CD4-positive, CD25-positive, alpha-beta regulatory T cell (primary cell): ENCODE measurements at regions not wholly inside any gene's neighbourhood (a gene's known extent, or its start where the extent isn't known, plus 50 kb on each side); places are given as distances from the start of the nearest gene placed in this dataset.
"Not testable (repeated sequence)": the region's sequence is repeated elsewhere in the genome, so short reads cannot be mapped to it uniquely, and the experiment has no call there.

Experiments
- ATAC-seq, 2 donors: fragments of 150-1000 bp; cut with Tn5 transposase; one replicate each; pipeline ENCODE4 v1.10.0; 2021; ENCODE audit warnings: low read depth in 2 of 2, moderate number of reproducible peaks in 2 of 2, moderate library complexity in 1 of 2
- DNase-seq, 3 donors: peaks; one replicate each; pipeline versions ENCODE4 v3.0.0 to v3.0.0-alpha.2; 2012 to 2022; ENCODE audit warnings: mixed read lengths in 1 of 3
- H3K27ac ChIP-seq: one replicate; pipeline ENCODE4 v1.7.0; 2013; ENCODE audit warnings: mild to moderate bottlenecking, low read length; ENCODE audit not compliant: insufficient read depth, poor library complexity, severe bottlenecking
- H3K27me3 ChIP-seq: one replicate; pipeline ENCODE4 v1.7.0; 2013; ENCODE audit warnings: low read length; ENCODE audit not compliant: control insufficient read depth, insufficient read depth
- H3K36me3 ChIP-seq: one replicate; pipeline ENCODE4 v1.7.0; 2013; ENCODE audit warnings: mild to moderate bottlenecking, low read length, moderate library complexity; ENCODE audit not compliant: control insufficient read depth, insufficient read depth
- H3K4me1 ChIP-seq: 2 replicates; pipeline ENCODE4 v1.7.0; 2013; ENCODE audit warnings: mild to moderate bottlenecking, low read length; ENCODE audit not compliant: insufficient read depth, control insufficient read depth, poor library complexity, severe bottlenecking
- H3K4me3 ChIP-seq: one replicate; pipeline ENCODE4 v1.7.0; 2013; ENCODE audit warnings: low read depth, mild to moderate bottlenecking, low read length, moderate library complexity
- H3K9me3 ChIP-seq, 2 experiments: 1 replicate in 1 of 2; 2 replicates in 1 of 2; pipeline ENCODE4 v1.7.0; 2013; ENCODE audit warnings: low read length in 2 of 2, mild to moderate bottlenecking in 1 of 2, moderate library complexity in 1 of 2; ENCODE audit not compliant: control insufficient read depth in 2 of 2
- H3K27ac Mint-ChIP-seq, 3 donors: one replicate each; pipeline ENCODE4 v1.8.0; 2020 to 2022; ENCODE audit warnings: mild to moderate bottlenecking in 3 of 3, mixed read lengths in 3 of 3, moderate library complexity in 2 of 3
- H3K27me3 Mint-ChIP-seq: one replicate; pipeline ENCODE4 v1.8.0; 2022; ENCODE audit warnings: mild to moderate bottlenecking, mixed read lengths
- H3K36me3 Mint-ChIP-seq: one replicate; pipeline ENCODE4 v1.8.0; 2020; ENCODE audit warnings: mixed read lengths
- H3K4me1 Mint-ChIP-seq, 4 donors: one replicate each; pipeline ENCODE4 v1.8.0; 2020 to 2022; ENCODE audit warnings: mixed read lengths in 4 of 4, mild to moderate bottlenecking in 1 of 4
- H3K4me3 Mint-ChIP-seq, 4 donors: one replicate each; pipeline ENCODE4 v1.8.0; 2020 to 2022; ENCODE audit warnings: mild to moderate bottlenecking in 4 of 4, mixed read lengths in 4 of 4, moderate library complexity in 3 of 4
- H3K9me3 Mint-ChIP-seq, 7 donors: one replicate each; pipeline ENCODE4 v1.8.0; 2020 to 2022; ENCODE audit warnings: mixed read lengths in 7 of 7, mild to moderate bottlenecking in 3 of 7, moderate library complexity in 2 of 7

DNA sequence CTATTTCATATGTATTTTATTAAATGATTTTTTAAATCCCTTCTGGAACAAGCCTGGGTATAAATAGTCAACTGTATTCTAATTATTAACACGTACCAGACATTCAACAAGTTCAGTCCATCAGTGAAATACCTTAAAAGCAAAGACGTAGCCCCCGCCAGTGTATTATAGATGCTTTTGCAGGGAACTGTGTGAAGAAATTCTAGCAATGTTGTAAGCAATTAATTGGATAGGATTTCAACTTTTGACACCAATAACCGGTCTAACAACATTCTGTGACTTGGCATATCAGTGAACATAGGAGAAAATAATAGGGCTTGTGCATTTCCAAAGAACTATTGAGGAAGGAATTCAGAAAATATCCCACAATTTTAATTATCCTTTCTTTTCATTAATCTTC is 67.2 kb upstream of the TGFBR2 start:
- no peaks in the 10 kb centered on the region for H3K9me3 ChIP-seq
- DNase-seq: no peak
- Mint-ChIP-seq H3K9me3 (peaks cover 0 to 2% (median 0%) of the 10 kb centered on the region in 7 donors), H3K36me3 (peaks cover 4% of the 10 kb centered on the region), H3K4me3 (no peak overlapping the region), H3K27ac (no peak overlapping the region), H3K4me1 (peaks cover 0 to 11% (median 6%) of the 10 kb centered on the region in 4 donors), H3K27me3 (peaks cover 6% of the 10 kb centered on the region)
- no peaks in the 10 kb centered on the region for H3K4me1 ChIP-seq
- H3K36me3 ChIP-seq: no peaks in the 10 kb centered on the region
- no peaks in the 10 kb centered on the region for H3K27me3 ChIP-seq
- H3K4me3 ChIP-seq: no peak overlapping the region
- no peak for ATAC-seq
- no peak overlapping the region for H3K27ac ChIP-seq

DNA sequence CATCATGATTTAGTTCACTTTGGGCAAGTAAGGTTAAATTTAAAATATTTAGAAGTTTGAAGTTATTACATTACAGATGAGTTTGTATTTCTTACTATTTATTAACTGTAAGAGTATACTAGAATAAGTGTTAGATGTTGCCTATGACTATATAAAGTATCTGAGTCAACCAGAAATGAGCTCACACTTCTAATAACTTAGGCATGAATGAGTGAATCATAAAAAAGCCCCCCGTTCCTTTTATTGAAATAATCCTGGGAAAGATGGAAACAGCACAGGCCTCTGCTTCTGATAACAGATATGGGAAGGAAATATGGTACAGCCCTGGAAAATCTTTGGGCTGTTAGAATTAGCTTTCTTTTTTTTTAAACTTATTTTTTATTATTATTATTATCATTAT is 66.6 kb upstream of the TGFBR2 start:
- Histone ChIP-seq H3K9me3 (no peaks in the 10 kb centered on the region), H3K27ac (no peak overlapping the region), H3K4me1 (no peaks in the 10 kb centered on the region), H3K36me3 (no peaks in the 10 kb centered on the region), H3K27me3 (no peaks in the 10 kb centered on the region), H3K4me3 (no peak overlapping the region)
- ATAC-seq: no peak
- Mint-ChIP-seq H3K4me1 (peaks cover 0 to 11% (median 6%) of the 10 kb centered on the region in 4 donors), H3K27ac (no peak overlapping the region), H3K9me3 (peaks cover 0 to 2% (median 0%) of the 10 kb centered on the region in 7 donors), H3K36me3 (peaks cover 4% of the 10 kb centered on the region), H3K4me3 (no peak overlapping the region), H3K27me3 (peaks cover 6% of the 10 kb centered on the region)
- no peak for DNase-seq

DNA sequence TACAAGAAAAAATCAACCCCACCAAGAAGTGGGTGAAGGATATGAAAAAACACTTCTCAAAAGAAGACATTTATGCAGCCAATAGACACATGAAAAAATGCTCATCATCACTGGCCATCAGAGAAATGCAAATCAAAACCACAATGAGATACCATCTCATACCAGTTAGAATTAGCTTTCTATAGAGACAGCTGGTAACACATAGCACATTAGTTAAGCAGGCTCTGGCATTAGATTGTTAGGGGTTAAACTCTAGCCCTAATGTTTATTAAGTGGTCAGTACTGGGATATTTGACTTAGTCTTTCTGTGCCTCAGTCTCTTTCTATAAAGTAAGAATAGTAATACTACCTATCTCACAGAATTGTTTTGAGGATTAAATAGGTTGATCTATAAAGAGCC is 65.2 kb upstream of the TGFBR2 start:
- not testable (repeated sequence) for H3K4me3 Mint-ChIP-seq, ATAC-seq, H3K4me1 ChIP-seq, H3K9me3 Mint-ChIP-seq, H3K4me3 ChIP-seq, H3K27ac ChIP-seq, DNase-seq, H3K27me3 ChIP-seq, H3K36me3 ChIP-seq, H3K9me3 ChIP-seq, H3K36me3 Mint-ChIP-seq, H3K27ac Mint-ChIP-seq
- H3K27me3 Mint-ChIP-seq: peaks cover 10% of the 10 kb centered on the region
- peaks cover 0 to 11% (median 6%) of the 10 kb centered on the region in 4 donors for H3K4me1 Mint-ChIP-seq

DNA sequence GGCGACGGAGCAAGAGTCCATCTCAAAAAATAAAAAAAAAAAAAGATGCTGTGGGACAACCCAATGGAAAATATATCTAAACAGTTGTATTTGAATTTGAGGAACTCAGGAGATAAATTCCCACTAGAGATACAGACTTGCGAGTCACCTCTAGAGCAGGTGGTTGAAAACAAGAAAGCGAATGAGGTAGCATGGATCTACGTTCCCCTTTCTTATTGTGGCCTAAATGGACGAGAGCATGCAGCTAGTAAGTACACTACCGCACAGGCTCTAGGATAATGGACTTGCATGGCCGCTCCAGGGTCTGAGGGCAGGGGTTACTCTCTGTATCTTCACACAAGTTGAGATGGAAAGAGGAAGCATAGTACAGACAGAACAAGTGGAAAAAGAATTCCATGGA is 63.5 kb upstream of the TGFBR2 start:
- no peak for ATAC-seq
- H3K36me3 ChIP-seq: no peaks in the 10 kb centered on the region
- no peaks in the 10 kb centered on the region for H3K9me3 ChIP-seq
- Mint-ChIP-seq H3K4me1 (peaks cover 0 to 11% (median 2%) of the 10 kb centered on the region in 4 donors), H3K9me3 (peaks cover 0 to 2% (median 0%) of the 10 kb centered on the region in 7 donors), H3K27me3 (peaks cover 10% of the 10 kb centered on the region), H3K27ac (no peak overlapping the region), H3K4me3 (no peak overlapping the region), H3K36me3 (peaks cover 4% of the 10 kb centered on the region)
- H3K4me3 ChIP-seq: no peak overlapping the region
- no peaks in the 10 kb centered on the region for H3K27me3 ChIP-seq
- H3K27ac ChIP-seq: no peak overlapping the region
- no peak for DNase-seq
- no peaks in the 10 kb centered on the region for H3K4me1 ChIP-seq

DNA sequence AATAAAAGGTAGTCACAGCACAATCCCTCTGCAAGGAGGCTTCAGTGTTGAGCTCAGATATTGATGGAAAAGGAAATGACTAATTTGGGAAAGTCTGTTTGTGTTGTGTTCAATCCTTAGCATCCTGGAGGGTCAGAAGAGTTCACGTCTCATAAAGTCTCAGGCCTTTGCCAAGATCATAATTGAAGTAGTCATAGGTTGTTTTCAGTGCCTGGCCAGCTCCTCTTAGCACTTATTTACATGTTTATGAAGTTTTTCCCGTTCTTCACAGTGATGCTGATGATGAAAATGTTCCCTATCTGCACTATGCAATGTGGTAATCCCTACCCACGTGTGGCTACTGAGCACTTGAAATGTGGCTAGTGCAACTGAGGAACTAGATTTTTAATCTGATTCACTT is 61.6 kb upstream of the TGFBR2 start:
- Mint-ChIP-seq H3K36me3 (peaks cover 4% of the 10 kb centered on the region), H3K4me3 (no peak overlapping the region), H3K27me3 (peaks cover 10% of the 10 kb centered on the region), H3K9me3 (peaks cover 0 to 2% (median 0%) of the 10 kb centered on the region in 7 donors), H3K4me1 (peaks cover 0 to 11% (median 2%) of the 10 kb centered on the region in 4 donors), H3K27ac (no peak overlapping the region)
- H3K4me1 ChIP-seq: no peaks in the 10 kb centered on the region
- DNase-seq: no peak
- no peaks in the 10 kb centered on the region for H3K9me3 ChIP-seq
- no peaks in the 10 kb centered on the region for H3K27me3 ChIP-seq
- no peak overlapping the region for H3K27ac ChIP-seq
- ATAC-seq: no peak
- no peak overlapping the region for H3K4me3 ChIP-seq
- no peaks in the 10 kb centered on the region for H3K36me3 ChIP-seq

DNA sequence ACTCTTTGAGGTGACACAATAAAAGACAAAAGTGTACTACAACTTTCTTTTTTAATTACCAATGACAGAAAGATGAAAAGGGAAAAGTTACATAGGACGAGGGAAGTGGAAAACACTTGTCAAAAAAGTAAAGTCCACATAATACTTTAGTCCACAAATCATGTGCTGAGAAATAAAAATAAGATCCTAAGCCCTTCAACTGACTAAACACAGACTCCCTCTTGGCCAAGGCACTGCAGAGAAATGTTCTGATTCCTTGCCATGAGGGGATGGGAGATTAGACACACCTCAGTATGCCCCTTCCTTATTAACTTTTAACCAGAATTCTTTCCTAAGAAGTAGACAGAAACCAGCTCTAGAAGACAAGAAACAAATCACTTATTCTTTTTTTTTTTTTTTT is 59.5 kb upstream of the TGFBR2 start:
- Histone ChIP-seq H3K4me1 (no peaks in the 10 kb centered on the region), H3K27me3 (no peaks in the 10 kb centered on the region), H3K9me3 (no peaks in the 10 kb centered on the region), H3K27ac (no peak overlapping the region), H3K36me3 (no peaks in the 10 kb centered on the region), H3K4me3 (no peak overlapping the region)
- peaks cover 0 to 4% (median 1%) of the 10 kb centered on the region in 4 donors for H3K4me1 Mint-ChIP-seq
- H3K36me3 Mint-ChIP-seq: peaks cover 4% of the 10 kb centered on the region
- H3K9me3 Mint-ChIP-seq: peaks cover 0 to 2% (median 0%) of the 10 kb centered on the region in 7 donors
- DNase-seq (no peak), ATAC-seq (no peak)
- no peak overlapping the region for H3K4me3 Mint-ChIP-seq
- no peak overlapping the region for H3K27ac Mint-ChIP-seq
- peaks cover 4% of the 10 kb centered on the region for H3K27me3 Mint-ChIP-seq

DNA sequence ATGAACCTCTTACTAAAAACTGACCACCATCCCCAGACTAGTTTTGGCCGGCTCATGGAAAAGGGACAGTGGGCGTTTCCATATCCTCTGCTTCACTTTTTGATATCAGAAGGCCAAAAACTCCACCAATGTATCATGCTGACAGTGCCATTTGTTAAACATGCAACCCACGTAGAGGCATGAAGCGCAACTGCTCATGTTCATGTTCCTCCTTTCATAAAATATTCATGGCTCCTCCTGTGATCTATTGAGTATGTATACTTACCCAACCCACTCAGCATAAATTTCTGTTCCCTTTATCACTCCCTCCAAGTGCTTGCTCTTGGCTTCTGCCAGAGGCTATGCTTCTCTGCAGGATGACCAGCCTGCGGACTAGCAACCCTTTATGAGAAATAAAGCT is 58.7 kb upstream of the TGFBR2 start:
- Mint-ChIP-seq H3K27ac (no peak overlapping the region), H3K27me3 (peaks cover 4% of the 10 kb centered on the region), H3K36me3 (peaks cover 4% of the 10 kb centered on the region), H3K9me3 (peaks cover 0 to 2% (median 0%) of the 10 kb centered on the region in 7 donors), H3K4me3 (no peak overlapping the region), H3K4me1 (peaks cover 0 to 12% (median 4%) of the 10 kb centered on the region in 4 donors)
- H3K4me1 ChIP-seq: no peaks in the 10 kb centered on the region
- ATAC-seq (no peak), DNase-seq (no peak)
- H3K4me3 ChIP-seq: no peak overlapping the region
- no peaks in the 10 kb centered on the region for H3K36me3 ChIP-seq
- no peak overlapping the region for H3K27ac ChIP-seq
- H3K27me3 ChIP-seq: no peaks in the 10 kb centered on the region
- no peaks in the 10 kb centered on the region for H3K9me3 ChIP-seq

DNA sequence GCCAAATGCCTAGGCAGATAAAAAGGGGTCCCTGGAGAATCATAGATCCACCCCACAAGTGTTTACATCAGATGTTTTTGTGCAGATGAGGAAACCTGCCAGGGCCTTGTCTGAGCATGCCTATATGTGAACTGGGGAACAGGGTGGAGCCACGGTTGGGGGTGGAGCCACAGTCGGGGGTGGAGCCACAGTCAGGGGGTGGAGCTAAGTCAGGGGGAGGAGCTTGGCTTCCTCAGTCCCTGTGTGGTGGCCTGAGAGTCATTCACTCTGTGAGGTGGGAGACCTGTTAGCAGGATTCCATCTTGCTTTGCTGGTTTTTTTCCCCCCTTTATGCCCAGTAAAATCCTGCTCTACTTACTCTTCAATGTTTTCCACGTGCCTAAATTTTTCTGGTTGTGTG is 57.8 kb upstream of the TGFBR2 start:
- Histone ChIP-seq H3K4me1 (no peaks in the 10 kb centered on the region), H3K9me3 (no peaks in the 10 kb centered on the region), H3K4me3 (no peak overlapping the region), H3K27me3 (no peaks in the 10 kb centered on the region), H3K27ac (no peak overlapping the region), H3K36me3 (no peaks in the 10 kb centered on the region)
- peaks cover 0 to 2% (median 0%) of the 10 kb centered on the region in 7 donors for H3K9me3 Mint-ChIP-seq
- peaks cover 0 to 13% (median 4%) of the 10 kb centered on the region in 4 donors for H3K4me1 Mint-ChIP-seq
- H3K4me3 Mint-ChIP-seq: no peak overlapping the region
- ATAC-seq (no peak), DNase-seq (peak in 2 of 3 donors; percentile 4 to 32)
- H3K27ac Mint-ChIP-seq: peak overlapping the region in 1 of 3 donors; percentile 62
- no peaks in the 10 kb centered on the region for H3K36me3 Mint-ChIP-seq
- peaks cover 4% of the 10 kb centered on the region for H3K27me3 Mint-ChIP-seq
